IMR-90 (cell line): ENCODE measurements at regions not wholly inside any gene's neighbourhood (a gene's known extent, or its start where the extent isn't known, plus 50 kb on each side); places are given as distances from the start of the nearest gene placed in this dataset.

Experiments used
- CHD1 ChIP-seq: IDR thresholded peaks from 2 replicates; pipeline ENCODE4 v1.6.1; 2012; ENCODE audit warnings: low read depth, low read length, improper control_type of control experiment
- RAD21 ChIP-seq: IDR thresholded peaks from 2 replicates; pipeline ENCODE4 v1.6.1; 2012; ENCODE audit warnings: low read length, improper control_type of control experiment
- USF2 ChIP-seq: fragments of 150-350 bp; IDR thresholded peaks from 2 replicates; pipeline ENCODE4 v1.6.1; 2017; ENCODE audit warnings: mild to moderate bottlenecking, antibody characterized with exemption, low read length, low read depth

- no peak for TF ChIP-seq CHD1
- no peak for TF ChIP-seq RAD21
- no peak for TF ChIP-seq USF2
Measured at GRCh38 chr14:37974421-37974820, 233.3 kb upstream of the SSTR1 start.
